IPS-15b (cell line): ENCODE measurements at regions not wholly inside any gene's neighbourhood (a gene's known extent, or its start where the extent isn't known, plus 50 kb on each side); places are given as distances from the start of the nearest gene placed in this dataset.

ENCODE experiments used
- H3K27me3 ChIP-seq: one replicate; pipeline ENCODE4 v1.6.1; 2013; ENCODE audit warnings: low read length; ENCODE audit not compliant: control insufficient read depth, insufficient read depth
- H3K36me3 ChIP-seq: one replicate; pipeline ENCODE4 v1.6.1; 2013; ENCODE audit warnings: low read length; ENCODE audit not compliant: control insufficient read depth, insufficient read depth
- H3K4me1 ChIP-seq: one replicate; pipeline ENCODE4 v1.6.1; 2013; ENCODE audit warnings: mild to moderate bottlenecking, low read length; ENCODE audit not compliant: control insufficient read depth, insufficient read depth
- H3K4me3 ChIP-seq: one replicate; pipeline ENCODE4 v1.5.1; 2013; ENCODE audit warnings: low read depth, low read length
- H3K9ac ChIP-seq: one replicate; pipeline ENCODE4 v1.6.1; 2013; ENCODE audit warnings: low read depth, mild to moderate bottlenecking, low read length
- H3K9me3 ChIP-seq: one replicate; pipeline ENCODE4 v1.6.1; 2013; ENCODE audit warnings: mild to moderate bottlenecking, low read length; ENCODE audit not compliant: control insufficient read depth, insufficient read depth

GRCh38 chr13:61358599-61358998, 57.0 kb downstream of the PCDH20 start:
- no peak overlapping the region for H3K9ac ChIP-seq
- H3K4me3 ChIP-seq = no peak overlapping the region
- H3K4me1 ChIP-seq = peaks cover 6% of the 10 kb centered on the region
- H3K36me3 ChIP-seq = no peaks in the 10 kb centered on the region
- H3K9me3 ChIP-seq = no peaks in the 10 kb centered on the region
- no peaks in the 10 kb centered on the region for H3K27me3 ChIP-seq

- H3K4me1 ChIP-seq = no peaks in the 10 kb centered on the region
- no peak overlapping the region for H3K9ac ChIP-seq
Measured at GRCh38 chr13:61350341-61350740, 65.3 kb downstream of the PCDH20 start.

GRCh38 chr13:61339054-61339621, 76.5 kb downstream of the PCDH20 start:
- Histone ChIP-seq H3K4me1 (no peaks in the 10 kb centered on the region), H3K9me3 (no peaks in the 10 kb centered on the region), H3K27me3 (no peaks in the 10 kb centered on the region), H3K4me3 (no peak overlapping the region), H3K36me3 (no peaks in the 10 kb centered on the region), H3K9ac (no peak overlapping the region)

More at GRCh38 chr13:61350341-61350740, 65.3 kb downstream of the PCDH20 start:
- H3K4me3 ChIP-seq = no peak overlapping the region
- H3K36me3 ChIP-seq = no peaks in the 10 kb centered on the region
- H3K9me3 ChIP-seq = no peaks in the 10 kb centered on the region
- H3K27me3 ChIP-seq = no peaks in the 10 kb centered on the region

DNA sequence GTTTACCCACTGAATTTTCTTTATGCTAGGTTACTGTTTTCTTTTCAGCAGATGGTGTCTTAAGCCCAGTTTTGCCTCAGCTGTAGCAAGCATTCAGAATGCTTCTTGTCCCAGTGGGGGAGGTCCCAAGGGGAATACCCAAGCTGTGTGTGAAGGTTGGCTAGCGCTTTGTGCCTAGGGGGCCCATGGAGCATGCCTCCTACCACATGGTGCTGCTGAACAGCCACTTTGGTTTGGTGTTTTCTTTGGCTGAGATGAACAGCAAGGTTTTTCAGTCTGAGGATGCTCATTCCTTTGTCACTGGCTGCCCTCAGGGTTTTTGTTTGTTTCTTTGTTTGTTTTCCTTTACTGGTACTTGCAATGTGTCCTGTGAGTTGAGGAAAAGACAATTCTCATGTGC, 99.0 kb downstream of the PCDH20 start:
- Histone ChIP-seq H3K36me3 (no peaks in the 10 kb centered on the region), H3K27me3 (no peaks in the 10 kb centered on the region), H3K4me3 (no peak overlapping the region), H3K4me1 (no peaks in the 10 kb centered on the region), H3K9me3 (no peaks in the 10 kb centered on the region), H3K9ac (no peak overlapping the region)

DNA sequence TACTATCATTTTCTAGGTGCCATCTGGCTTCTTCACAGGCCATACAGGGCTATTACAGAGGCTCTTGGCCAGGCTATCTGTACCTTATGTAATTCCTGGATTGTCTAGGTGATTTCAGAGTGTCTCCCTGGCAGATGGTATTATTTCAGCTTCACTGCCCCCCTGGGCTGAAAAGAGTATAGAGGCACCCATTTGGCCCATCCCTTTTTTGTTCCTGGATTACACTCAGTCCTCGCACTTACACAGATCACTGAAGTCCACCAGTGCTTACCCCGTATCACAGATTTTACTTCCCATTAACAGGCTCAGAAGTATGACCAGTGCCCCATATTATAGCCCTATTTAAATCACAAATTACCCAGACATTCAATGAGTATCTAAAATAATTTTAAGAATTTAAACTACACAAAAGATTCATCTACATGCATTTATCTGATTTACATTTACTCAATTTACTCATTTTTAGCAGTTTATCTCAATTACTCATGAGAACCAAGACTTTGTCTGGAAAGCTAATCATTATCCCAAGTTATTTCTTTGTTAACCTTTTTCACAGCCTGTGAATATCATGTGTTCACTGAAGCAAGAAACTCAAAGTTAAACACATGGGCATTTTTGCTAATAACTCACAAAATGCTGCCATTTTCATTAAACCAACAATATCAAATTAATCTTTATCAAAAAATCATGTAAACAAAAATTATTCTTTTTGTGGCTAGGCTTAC, 121.0 kb downstream of the PCDH20 start:
- Histone ChIP-seq H3K9me3 (no peaks in the 10 kb centered on the region), H3K4me3 (no peak overlapping the region), H3K36me3 (no peaks in the 10 kb centered on the region), H3K4me1 (no peaks in the 10 kb centered on the region), H3K27me3 (no peaks in the 10 kb centered on the region), H3K9ac (no peak overlapping the region)

DNA sequence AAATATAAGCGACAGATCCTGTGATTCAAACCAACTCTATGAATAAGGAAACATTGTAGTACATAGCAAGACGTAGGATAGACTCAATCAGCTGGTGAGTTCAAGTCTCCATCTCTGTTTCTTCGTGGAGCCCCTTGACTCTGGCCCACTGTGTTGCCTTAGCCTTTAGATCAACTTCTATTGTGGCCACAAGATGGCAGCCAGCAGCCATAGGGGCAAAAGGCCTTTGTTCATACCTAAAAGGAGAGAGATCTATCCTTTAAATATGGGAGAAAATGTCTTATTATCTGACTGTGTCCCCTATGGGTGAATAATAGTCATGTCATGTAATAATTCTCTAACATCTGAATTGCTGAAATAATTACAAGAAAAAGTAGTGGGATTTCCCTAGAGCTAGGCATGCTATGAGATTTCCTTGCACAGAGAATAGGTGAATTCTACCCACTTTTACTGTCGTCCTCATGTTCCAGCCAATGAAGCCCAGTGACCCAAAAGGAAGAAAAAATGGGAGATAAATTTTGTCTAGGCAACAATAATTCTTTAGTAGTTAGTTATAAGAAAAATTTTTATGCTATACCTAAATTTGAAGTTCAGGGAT, 129.4 kb downstream of the PCDH20 start:
- H3K36me3 ChIP-seq = no peaks in the 10 kb centered on the region
- H3K9me3 ChIP-seq = no peaks in the 10 kb centered on the region
- no peaks in the 10 kb centered on the region for H3K27me3 ChIP-seq

GRCh38 chr13:61277586-61278276, 137.9 kb downstream of the PCDH20 start:
- Histone ChIP-seq H3K9me3 (no peaks in the 10 kb centered on the region), H3K4me1 (no peaks in the 10 kb centered on the region), H3K36me3 (no peaks in the 10 kb centered on the region), H3K4me3 (no peak overlapping the region), H3K27me3 (no peaks in the 10 kb centered on the region), H3K9ac (no peak overlapping the region)

More for the DNA sequence above, 129.4 kb downstream of the PCDH20 start:
- Histone ChIP-seq H3K9ac (no peak overlapping the region), H3K4me3 (no peak overlapping the region), H3K4me1 (peaks cover 2% of the 10 kb centered on the region)

DNA sequence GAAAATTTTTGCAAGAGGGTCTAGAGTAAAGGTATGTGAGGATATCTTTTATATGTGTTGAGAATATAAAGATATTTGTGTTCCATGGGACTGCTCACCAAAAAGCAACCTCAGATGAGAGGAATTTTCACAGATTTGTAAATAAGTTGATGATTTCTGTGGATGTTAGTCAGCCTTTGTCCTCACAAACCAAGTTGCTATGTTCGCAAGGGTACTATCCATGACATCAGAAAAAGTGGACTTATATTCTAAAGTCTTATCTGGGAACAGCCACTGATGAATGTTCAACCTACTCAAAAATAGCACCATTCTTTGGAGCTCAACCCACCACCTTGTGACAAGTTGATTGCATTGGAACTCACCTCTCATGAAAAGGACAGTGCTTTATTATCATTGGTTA, 138.6 kb downstream of the PCDH20 start:
- Histone ChIP-seq H3K9ac (no peak overlapping the region), H3K36me3 (no peaks in the 10 kb centered on the region), H3K4me1 (no peaks in the 10 kb centered on the region), H3K9me3 (no peaks in the 10 kb centered on the region), H3K4me3 (no peak overlapping the region), H3K27me3 (no peaks in the 10 kb centered on the region)

GRCh38 chr13:61276401-61276800, 139.2 kb downstream of the PCDH20 start:
- no peak overlapping the region for H3K4me3 ChIP-seq
- no peaks in the 10 kb centered on the region for H3K9me3 ChIP-seq
- no peaks in the 10 kb centered on the region for H3K36me3 ChIP-seq
- no peak overlapping the region for H3K9ac ChIP-seq
- no peaks in the 10 kb centered on the region for H3K27me3 ChIP-seq
- no peaks in the 10 kb centered on the region for H3K4me1 ChIP-seq

- Histone ChIP-seq H3K27me3 (no peaks in the 10 kb centered on the region), H3K9ac (no peak overlapping the region), H3K36me3 (no peaks in the 10 kb centered on the region)
Measured at GRCh38 chr13:61275736-61276135, 139.9 kb downstream of the PCDH20 start.

DNA sequence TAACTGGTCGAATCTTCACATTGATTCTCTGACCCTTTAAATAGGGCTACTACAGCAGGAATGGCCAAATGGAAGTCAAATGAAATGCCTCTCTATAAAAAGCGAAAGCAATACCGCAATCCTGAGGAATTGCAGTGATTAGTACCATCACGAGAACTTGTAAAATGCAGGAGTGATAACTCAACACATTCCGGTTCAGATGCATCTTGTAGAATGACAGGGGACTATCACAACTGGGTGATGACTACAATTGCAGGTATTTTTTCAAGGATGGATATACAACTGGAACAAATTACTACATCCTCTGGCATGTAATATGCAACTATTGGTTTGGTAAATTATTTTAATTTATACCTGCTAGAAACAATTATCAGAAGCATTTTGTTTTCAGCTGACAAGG, 140.4 kb downstream of the PCDH20 start:
- Histone ChIP-seq H3K4me3 (no peak overlapping the region), H3K27me3 (no peaks in the 10 kb centered on the region), H3K36me3 (no peaks in the 10 kb centered on the region), H3K4me1 (no peaks in the 10 kb centered on the region), H3K9me3 (no peaks in the 10 kb centered on the region), H3K9ac (no peak overlapping the region)

More at GRCh38 chr13:61275736-61276135, 139.9 kb downstream of the PCDH20 start:
- no peak overlapping the region for H3K4me3 ChIP-seq
- H3K9me3 ChIP-seq = no peaks in the 10 kb centered on the region
- H3K4me1 ChIP-seq = no peaks in the 10 kb centered on the region
